ENCODE measurements at regions not wholly inside any gene's neighbourhood (a gene's known extent, or its start where the extent isn't known, plus 50 kb on each side); places are given as distances from the start of the nearest gene placed in this dataset.

DNA sequence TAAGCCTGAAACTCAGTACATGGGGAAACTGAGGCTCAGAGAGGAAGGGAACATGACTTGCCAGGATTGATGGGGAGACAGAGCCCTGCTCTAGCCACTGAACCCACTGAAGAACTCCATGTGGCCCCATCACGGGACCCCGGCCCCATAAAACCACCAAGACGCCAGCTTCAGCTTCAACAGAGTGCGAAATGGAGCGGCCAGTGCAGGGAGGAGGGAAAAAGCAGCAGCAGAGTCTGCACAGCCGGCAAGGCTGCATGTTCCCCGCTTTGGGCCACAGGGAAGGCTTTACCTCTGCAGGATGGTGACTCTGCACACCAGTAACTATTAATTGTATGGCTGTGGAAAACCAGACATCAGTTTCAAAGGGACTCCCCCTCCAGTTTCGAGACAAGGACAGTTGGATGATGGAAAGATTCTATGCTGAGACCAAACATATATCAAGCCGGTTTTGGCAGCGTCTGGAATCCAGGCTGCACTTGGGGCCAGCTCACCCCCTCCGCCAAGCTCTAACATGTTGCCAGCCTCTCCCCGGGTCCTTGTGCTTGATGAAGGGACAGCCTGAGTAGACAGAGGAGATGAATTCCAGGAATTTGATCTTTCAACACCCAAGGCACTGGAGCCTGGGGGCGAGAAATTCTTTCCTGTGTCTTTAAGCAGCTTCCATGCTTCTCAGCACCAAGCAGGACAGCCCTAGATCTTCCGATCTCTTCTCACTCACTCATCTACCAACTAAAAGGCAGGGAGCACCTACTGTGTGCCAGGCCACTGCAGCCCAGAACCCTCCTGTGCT is 55.7 kb upstream of the BCL11B start:
- TF ChIP-seq, protein P1, sequence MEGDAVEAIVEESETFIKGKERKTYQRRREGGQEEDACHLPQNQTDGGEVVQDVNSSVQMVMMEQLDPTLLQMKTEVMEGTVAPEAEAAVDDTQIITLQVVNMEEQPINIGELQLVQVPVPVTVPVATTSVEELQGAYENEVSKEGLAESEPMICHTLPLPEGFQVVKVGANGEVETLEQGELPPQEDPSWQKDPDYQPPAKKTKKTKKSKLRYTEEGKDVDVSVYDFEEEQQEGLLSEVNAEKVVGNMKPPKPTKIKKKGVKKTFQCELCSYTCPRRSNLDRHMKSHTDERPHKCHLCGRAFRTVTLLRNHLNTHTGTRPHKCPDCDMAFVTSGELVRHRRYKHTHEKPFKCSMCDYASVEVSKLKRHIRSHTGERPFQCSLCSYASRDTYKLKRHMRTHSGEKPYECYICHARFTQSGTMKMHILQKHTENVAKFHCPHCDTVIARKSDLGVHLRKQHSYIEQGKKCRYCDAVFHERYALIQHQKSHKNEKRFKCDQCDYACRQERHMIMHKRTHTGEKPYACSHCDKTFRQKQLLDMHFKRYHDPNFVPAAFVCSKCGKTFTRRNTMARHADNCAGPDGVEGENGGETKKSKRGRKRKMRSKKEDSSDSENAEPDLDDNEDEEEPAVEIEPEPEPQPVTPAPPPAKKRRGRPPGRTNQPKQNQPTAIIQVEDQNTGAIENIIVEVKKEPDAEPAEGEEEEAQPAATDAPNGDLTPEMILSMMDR (conservative IDR thresholded peaks at IDR 0.05; ENCODE audit: low read depth, low read length): no peak
- no peak for DNase-seq (ENCODE audit: low read depth)
- no peak overlapping the region for H3K4me3 ChIP-seq (ENCODE audit: low read length)

DNA sequence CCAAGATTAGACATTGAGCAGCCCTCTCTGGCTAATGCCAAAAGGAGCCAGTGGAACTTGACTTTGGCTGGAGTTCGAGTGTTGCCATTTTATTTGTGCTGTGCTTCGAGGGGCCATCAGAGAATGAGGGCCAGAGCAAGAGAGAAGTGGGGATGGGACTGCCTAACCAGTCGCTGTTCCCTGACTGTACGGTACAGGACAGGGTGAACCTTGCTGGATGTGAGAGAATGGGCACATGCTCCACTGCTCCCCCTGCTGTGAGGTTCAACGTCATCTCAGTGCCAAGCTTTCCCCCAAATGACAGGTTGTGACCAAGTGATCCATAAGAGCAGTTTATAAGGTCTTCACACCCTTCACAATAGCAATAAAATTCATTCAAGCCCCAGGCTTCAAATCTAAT is 55.1 kb upstream of the BCL11B start:
- TF ChIP-seq, protein P1 (conservative IDR thresholded peaks at IDR 0.05; ENCODE audit: low read depth, low read length): peak; percentile 35

DNA sequence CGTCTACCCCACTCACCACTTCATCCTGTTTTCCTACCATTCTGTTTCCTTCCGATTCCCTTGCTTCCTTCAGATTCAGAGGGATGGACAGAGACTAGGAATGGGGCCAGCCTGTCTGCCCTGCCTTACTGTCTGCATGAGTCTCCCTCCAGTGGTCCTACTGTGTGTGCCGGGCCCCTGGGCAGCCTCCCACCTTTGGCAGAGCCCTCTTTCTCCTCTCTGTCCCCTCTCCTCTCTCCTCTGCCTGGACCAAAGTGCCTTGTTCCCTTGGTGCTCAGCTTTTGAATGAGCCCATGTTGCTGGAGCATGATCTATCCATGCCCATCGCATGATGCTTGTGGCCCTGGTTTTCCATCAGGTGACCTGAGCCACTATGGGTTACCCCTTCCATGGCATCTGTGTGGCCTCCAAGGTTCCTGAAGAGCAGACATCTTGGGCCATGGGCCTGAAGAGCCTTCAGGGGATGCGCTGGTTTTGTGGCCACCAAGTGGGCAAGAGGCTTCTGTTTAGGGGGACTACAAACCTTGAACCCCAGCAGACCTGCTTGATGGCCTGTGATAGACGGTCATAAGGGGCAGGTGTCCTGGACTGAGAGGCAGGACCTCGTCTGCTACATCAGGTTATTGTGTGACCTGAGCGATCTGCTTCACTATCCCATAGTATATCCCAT is 54.2 kb upstream of the BCL11B start:
- DNase-seq (ENCODE audit: low read depth): no peak

More for the DNA sequence above, 55.1 kb upstream of the BCL11B start:
- no peak for DNase-seq (ENCODE audit: low read depth)
- H3K4me3 ChIP-seq (ENCODE audit: low read length): no peak overlapping the region

DNA sequence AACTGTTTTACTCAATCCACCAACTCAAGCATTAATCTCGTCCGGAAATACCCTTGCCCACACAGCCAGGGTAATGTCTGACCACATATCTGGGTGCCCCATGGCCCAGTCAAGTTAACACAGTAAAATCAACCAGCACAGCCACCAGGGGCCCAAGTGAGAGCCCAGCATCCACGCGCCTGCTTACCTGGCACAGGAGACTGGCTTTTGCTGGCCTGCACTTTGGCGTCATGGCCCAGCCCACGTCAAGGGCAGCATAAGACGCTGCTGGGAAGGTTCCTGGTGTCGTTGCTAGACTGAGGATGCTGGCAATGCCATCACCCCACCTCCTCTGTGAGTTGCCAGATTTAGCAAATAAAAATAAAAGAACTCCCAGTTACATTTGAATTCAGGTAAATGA is 53.6 kb upstream of the BCL11B start:
- TF ChIP-seq, protein P1 (conservative IDR thresholded peaks at IDR 0.05; ENCODE audit: low read depth, low read length): no peak

More for the DNA sequence above, 54.2 kb upstream of the BCL11B start:
- H3K4me3 ChIP-seq (ENCODE audit: low read length): no peak overlapping the region
- TF ChIP-seq, protein P1 (conservative IDR thresholded peaks at IDR 0.05; ENCODE audit: low read depth, low read length): no peak

DNA sequence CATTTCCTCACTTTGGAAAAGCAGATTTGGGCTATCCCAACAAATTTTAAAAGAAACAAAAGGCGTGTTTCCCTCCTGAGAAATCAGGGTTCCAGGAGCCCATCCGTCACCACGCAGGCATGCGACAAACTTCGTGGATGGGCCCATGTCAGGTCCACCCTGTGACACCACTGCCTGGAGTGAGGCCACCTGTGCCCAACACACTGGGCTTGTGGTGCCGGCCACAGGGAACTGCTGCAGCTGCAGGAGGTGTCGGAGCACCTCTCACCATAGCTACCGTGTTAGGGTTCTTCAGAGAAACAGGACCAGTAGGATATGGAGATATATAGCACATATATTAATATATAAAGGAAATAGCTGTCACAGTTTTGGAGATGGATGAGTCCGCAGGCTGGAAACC is 53.0 kb upstream of the BCL11B start:
- TF ChIP-seq, protein P1 (conservative IDR thresholded peaks at IDR 0.05; ENCODE audit: low read depth, low read length): no peak

More for the DNA sequence above, 53.6 kb upstream of the BCL11B start:
- no peak for DNase-seq (ENCODE audit: low read depth)
- H3K4me3 ChIP-seq (ENCODE audit: low read length): no peak overlapping the region

DNA sequence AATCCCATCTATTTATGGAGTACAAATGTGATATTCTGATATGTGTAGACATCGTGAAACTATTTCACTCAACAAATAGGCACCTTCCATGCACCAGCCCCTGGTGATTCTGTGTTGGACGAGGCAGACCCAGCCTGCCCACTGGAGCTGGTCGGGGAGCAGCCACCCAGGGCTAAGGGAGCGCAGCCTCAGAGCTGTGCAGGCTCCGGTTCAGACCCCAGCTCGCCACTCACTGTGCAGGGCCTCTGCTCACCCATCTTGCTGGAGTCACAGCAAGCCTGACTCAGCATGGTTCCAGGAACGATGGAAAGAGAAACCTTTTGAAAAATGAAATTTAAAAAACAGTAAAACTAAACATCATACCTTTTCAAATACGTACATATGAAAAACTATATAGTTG is 52.3 kb upstream of the BCL11B start:
- no peak overlapping the region for H3K4me3 ChIP-seq (ENCODE audit: low read length)
- TF ChIP-seq, protein P1 (conservative IDR thresholded peaks at IDR 0.05; ENCODE audit: low read depth, low read length): no peak
- DNase-seq (ENCODE audit: low read depth): no peak

More for the DNA sequence above, 53.0 kb upstream of the BCL11B start:
- H3K4me3 ChIP-seq (ENCODE audit: low read length): no peak overlapping the region
- no peak for DNase-seq (ENCODE audit: low read depth)

All from retinal pigment epithelial cell (primary cell).